GM13977 (cell line): ENCODE measurements at regions not wholly inside any gene's neighbourhood (a gene's known extent, or its start where the extent isn't known, plus 50 kb on each side); places are given as distances from the start of the nearest gene placed in this dataset.

Source experiments
- DNase-seq: peaks from one replicate; pipeline ENCODE4 v3.0.0; 2012; ENCODE audit warnings: low spot score
- in situ Hi-C: fragments of 300-500 bp; cut with MboI; formaldehyde crosslinking; loops from one replicate; pipeline ENCODE4 v1.12.0; 2022; ENCODE audit warnings: low sequenced_read_pairs, low pct_unique_long_range_greater_than_20kb, mixed read lengths, inconsistent platforms; ENCODE audit not compliant: unreplicated experiment
- TF ChIP-seq, protein P1 (sequence below): IDR thresholded peaks from 2 replicates; pipeline ENCODE4 v1.5.1; 2012; ENCODE audit warnings: mild to moderate bottlenecking, control low read depth; ENCODE audit not compliant: insufficient read depth; ENCODE audit errors: extremely low read depth, missing control alignments

DNA sequence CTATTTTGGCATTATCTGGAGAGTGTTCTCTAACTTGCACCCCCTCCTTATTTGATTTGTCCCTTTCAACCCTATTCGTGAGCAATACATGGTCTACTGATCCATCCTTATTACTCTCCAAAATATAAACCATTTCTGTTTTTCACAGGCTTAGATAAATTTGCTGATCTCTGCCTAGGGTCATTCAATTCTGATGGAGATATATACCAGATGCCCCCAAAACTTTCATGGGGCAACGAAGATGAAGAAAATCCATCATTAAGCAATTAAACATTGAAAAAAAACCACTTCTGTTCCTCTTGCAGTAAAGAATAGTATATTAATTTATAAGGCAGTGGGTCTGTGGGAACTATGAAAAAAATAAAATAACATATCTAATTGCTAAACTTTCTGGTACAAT is 313.4 kb downstream of the CASP12 start:
- DNase-seq: no peak
- in situ Hi-C loops: no loop called here
- TF ChIP-seq, protein P1, sequence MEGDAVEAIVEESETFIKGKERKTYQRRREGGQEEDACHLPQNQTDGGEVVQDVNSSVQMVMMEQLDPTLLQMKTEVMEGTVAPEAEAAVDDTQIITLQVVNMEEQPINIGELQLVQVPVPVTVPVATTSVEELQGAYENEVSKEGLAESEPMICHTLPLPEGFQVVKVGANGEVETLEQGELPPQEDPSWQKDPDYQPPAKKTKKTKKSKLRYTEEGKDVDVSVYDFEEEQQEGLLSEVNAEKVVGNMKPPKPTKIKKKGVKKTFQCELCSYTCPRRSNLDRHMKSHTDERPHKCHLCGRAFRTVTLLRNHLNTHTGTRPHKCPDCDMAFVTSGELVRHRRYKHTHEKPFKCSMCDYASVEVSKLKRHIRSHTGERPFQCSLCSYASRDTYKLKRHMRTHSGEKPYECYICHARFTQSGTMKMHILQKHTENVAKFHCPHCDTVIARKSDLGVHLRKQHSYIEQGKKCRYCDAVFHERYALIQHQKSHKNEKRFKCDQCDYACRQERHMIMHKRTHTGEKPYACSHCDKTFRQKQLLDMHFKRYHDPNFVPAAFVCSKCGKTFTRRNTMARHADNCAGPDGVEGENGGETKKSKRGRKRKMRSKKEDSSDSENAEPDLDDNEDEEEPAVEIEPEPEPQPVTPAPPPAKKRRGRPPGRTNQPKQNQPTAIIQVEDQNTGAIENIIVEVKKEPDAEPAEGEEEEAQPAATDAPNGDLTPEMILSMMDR: no peak

DNA sequence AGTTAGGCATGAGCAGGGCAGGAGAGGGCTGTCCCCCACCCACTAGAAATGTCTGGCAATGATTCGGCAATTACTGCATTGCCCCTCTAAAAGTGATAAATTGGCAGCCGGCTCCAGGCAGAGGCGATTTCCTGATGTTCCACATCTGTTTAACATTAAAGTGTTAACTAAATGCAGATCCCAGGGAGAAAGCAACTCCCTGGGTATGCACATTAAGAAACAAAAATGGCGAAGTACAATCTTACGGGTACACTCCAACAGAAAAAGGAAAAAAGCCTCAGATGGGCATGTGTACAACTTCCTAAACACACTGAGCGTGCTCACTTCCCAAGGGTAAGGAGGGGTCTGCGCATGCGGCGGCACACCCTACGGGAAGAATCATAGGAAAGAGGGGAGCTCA is 314.4 kb downstream of the CASP12 start:
- TF ChIP-seq, protein P1: no peak
- in situ Hi-C loops: no loop called here

DNA sequence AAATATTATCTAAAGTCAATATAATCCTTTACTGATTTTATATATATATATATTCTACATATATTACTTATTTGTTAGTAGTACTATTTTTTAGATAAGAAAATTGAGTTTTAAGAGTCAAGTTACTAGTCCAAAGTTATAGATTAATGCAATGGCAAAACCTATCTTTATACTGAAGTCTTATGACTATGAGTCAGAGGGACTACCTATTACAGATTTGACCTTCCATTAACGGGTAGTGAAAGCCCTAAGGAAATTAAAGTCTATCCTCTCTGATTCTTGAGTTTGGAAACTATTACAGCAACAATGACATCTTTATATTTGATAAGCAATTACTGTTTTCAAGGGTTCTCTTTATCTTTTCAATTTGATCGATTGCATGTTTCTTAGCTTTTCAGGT is 315.8 kb downstream of the CASP12 start:
- no peak for DNase-seq
- TF ChIP-seq, protein P1: no peak
- in situ Hi-C loops: no loop called here

More for the DNA sequence above, 314.4 kb downstream of the CASP12 start:
- DNase-seq: no peak

DNA sequence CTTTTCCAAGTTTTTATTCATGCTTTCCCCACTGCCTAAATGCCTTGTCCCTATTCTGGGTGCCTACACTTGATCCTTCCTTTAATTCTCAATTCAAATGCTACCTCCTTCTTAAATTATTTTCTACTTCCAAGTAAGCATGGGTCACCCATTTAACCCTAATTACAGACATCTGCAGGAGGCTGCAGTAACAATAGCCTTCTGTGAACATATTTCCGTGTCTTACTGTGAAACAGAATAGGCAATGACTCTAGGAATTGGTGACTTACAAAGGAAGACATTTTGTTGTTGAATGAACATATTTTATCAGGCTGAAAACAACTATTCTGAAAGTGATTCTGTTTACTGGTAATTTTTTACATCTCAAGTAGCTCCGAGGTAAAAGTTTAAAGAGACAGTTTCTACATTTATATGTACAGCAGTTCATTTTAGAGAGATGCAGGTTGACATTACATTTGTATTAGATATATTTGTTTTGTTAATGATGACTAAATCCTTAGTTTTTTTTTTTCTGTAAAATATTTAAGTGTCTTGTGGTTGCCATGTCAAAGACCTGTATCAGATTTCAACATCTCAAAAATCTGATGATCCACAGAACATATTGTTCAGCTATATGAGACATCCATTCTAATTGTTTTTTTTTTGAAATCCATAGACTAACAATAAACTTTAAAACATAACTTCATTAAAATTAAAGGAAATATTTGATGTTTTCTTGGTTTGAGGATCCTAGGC is 316.8 kb downstream of the CASP12 start:
- TF ChIP-seq, protein P1: no peak
- in situ Hi-C loops: no loop called here
- DNase-seq: no peak

- no peak for DNase-seq
- TF ChIP-seq, protein P1: no peak
- in situ Hi-C loops: no loop called here
Measured at GRCh38 chr11:104573441-104573990, 324.7 kb downstream of the CASP12 start.

DNA sequence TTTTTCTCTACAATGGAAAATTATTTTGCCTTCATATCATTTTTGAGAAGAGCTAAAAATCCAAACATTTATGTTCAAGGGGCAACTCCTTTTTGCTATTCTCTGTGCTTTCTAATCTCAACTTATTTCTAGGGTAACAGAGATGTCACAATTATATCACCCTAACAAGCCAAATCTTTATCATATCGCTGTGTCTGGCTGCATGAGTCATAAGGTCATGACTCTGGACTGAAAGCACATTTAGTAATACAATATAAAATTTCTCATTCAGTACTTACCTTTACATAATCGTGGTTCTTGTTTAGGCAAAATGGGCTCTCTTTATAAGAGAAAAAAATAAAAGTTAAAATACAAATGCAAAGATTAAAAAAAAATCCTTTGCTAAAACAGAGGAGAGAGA is 326.0 kb downstream of the CASP12 start:
- in situ Hi-C loops: no loop called here
- TF ChIP-seq, protein P1: no peak
- DNase-seq: no peak
